ENCODE measurements at regions not wholly inside any gene's neighbourhood (a gene's known extent, or its start where the extent isn't known, plus 50 kb on each side); places are given as distances from the start of the nearest gene placed in this dataset.
A peak's percentile ranks its signal among the peaks of the same experiment; 100 is the strongest.

GRCh38 chr2:187842978-187843847 lies 289.0 kb upstream of the TFPI start:
- H3K9me3 ChIP-seq (ENCODE audit: control insufficient read depth in 4 of 4, low read length in 3 of 4) = no peaks in the 10 kb centered on the region
- H3K27ac ChIP-seq (ENCODE audit: low read depth in 1 of 2, low read length in 2 of 2) = no peak overlapping the region
- no peak for TF ChIP-seq HNF4A (conservative IDR thresholded peaks at IDR 0.05)
- no peak for TF ChIP-seq FOXA1 (IDR thresholded peaks at IDR 0.05)
- TF ChIP-seq RAD21 (IDR thresholded peaks at IDR 0.05) = peak; percentile 85 to 86
- no peak for TF ChIP-seq EGR1 (IDR thresholded peaks at IDR 0.05; ENCODE audit: low read depth in 2 of 2)
- TF ChIP-seq, protein P1, sequence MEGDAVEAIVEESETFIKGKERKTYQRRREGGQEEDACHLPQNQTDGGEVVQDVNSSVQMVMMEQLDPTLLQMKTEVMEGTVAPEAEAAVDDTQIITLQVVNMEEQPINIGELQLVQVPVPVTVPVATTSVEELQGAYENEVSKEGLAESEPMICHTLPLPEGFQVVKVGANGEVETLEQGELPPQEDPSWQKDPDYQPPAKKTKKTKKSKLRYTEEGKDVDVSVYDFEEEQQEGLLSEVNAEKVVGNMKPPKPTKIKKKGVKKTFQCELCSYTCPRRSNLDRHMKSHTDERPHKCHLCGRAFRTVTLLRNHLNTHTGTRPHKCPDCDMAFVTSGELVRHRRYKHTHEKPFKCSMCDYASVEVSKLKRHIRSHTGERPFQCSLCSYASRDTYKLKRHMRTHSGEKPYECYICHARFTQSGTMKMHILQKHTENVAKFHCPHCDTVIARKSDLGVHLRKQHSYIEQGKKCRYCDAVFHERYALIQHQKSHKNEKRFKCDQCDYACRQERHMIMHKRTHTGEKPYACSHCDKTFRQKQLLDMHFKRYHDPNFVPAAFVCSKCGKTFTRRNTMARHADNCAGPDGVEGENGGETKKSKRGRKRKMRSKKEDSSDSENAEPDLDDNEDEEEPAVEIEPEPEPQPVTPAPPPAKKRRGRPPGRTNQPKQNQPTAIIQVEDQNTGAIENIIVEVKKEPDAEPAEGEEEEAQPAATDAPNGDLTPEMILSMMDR (IDR thresholded peaks at IDR 0.05; ENCODE audit: low read depth, low read length, missing input control) = peak; percentile 58
- TF ChIP-seq, protein P2, sequence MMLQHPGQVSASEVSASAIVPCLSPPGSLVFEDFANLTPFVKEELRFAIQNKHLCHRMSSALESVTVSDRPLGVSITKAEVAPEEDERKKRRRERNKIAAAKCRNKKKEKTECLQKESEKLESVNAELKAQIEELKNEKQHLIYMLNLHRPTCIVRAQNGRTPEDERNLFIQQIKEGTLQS (IDR thresholded peaks at IDR 0.05) = no peak
- no peaks in the 10 kb centered on the region for H3K27me3 ChIP-seq (ENCODE audit: control insufficient read depth in 4 of 4, insufficient read depth in 4 of 4, low read length in 3 of 4)
- no peak for DNase-seq (ENCODE audit: low spot score)
- 46% methylated on average over 8 of the region's 8 CpGs for WGBS
- peaks cover 0 to 20% (median 17%) of the 10 kb centered on the region in 4 donors for H3K4me1 ChIP-seq (ENCODE audit: control insufficient read depth in 4 of 4, insufficient read depth in 4 of 4, low read length in 3 of 4)
- no peak overlapping the region for H3K4me3 ChIP-seq (ENCODE audit: low read depth in 1 of 3, low read length in 3 of 3)
- no peak overlapping the region for H3K9ac ChIP-seq (ENCODE audit: low read depth in 1 of 2, low read length in 2 of 2)
- H3K36me3 ChIP-seq (ENCODE audit: control insufficient read depth in 4 of 4, insufficient read depth in 3 of 4, low read depth in 1 of 4, low read length in 3 of 4) = no peaks in the 10 kb centered on the region

- H3K4me3 ChIP-seq (ENCODE audit: low read depth in 1 of 3, low read length in 3 of 3) = no peak overlapping the region
- H3K36me3 ChIP-seq (ENCODE audit: control insufficient read depth in 4 of 4, insufficient read depth in 3 of 4, low read depth in 1 of 4, low read length in 3 of 4) = no peaks in the 10 kb centered on the region
- no peak for DNase-seq (ENCODE audit: low spot score)
- H3K27me3 ChIP-seq (ENCODE audit: control insufficient read depth in 4 of 4, insufficient read depth in 4 of 4, low read length in 3 of 4) = no peaks in the 10 kb centered on the region
- no peaks in the 10 kb centered on the region for H3K9me3 ChIP-seq (ENCODE audit: control insufficient read depth in 4 of 4, low read length in 3 of 4)
- TF ChIP-seq TAF1 (conservative IDR thresholded peaks at IDR 0.05) (no peak), HNF4G (IDR thresholded peaks at IDR 0.05) (peak; percentile 75), HNF4A (conservative IDR thresholded peaks at IDR 0.05) (peak; percentile 92 to 93), SP1 (IDR thresholded peaks at IDR 0.05) (peak; percentile 84), FOXA1 (IDR thresholded peaks at IDR 0.05) (no peak), NR2F2 (IDR thresholded peaks at IDR 0.05) (no peak), EGR1 (IDR thresholded peaks at IDR 0.05; ENCODE audit: low read depth in 2 of 2) (no peak), MAX (IDR thresholded peaks at IDR 0.05) (peak; percentile 49), RAD21 (IDR thresholded peaks at IDR 0.05) (peak; percentile 53), JUND (IDR thresholded peaks at IDR 0.05) (peak; percentile 73 to 86), GABPA (IDR thresholded peaks at IDR 0.05 in 1 of 2, conservative IDR thresholded peaks at IDR 0.05 in 1 of 2) (no peak), RXRA (IDR thresholded peaks at IDR 0.05) (peak; percentile 49 to 77), YY1 (IDR thresholded peaks at IDR 0.05) (peak; percentile 91), FOXA2 (IDR thresholded peaks at IDR 0.05) (peak; percentile 65)
- TF ChIP-seq, protein P3, sequence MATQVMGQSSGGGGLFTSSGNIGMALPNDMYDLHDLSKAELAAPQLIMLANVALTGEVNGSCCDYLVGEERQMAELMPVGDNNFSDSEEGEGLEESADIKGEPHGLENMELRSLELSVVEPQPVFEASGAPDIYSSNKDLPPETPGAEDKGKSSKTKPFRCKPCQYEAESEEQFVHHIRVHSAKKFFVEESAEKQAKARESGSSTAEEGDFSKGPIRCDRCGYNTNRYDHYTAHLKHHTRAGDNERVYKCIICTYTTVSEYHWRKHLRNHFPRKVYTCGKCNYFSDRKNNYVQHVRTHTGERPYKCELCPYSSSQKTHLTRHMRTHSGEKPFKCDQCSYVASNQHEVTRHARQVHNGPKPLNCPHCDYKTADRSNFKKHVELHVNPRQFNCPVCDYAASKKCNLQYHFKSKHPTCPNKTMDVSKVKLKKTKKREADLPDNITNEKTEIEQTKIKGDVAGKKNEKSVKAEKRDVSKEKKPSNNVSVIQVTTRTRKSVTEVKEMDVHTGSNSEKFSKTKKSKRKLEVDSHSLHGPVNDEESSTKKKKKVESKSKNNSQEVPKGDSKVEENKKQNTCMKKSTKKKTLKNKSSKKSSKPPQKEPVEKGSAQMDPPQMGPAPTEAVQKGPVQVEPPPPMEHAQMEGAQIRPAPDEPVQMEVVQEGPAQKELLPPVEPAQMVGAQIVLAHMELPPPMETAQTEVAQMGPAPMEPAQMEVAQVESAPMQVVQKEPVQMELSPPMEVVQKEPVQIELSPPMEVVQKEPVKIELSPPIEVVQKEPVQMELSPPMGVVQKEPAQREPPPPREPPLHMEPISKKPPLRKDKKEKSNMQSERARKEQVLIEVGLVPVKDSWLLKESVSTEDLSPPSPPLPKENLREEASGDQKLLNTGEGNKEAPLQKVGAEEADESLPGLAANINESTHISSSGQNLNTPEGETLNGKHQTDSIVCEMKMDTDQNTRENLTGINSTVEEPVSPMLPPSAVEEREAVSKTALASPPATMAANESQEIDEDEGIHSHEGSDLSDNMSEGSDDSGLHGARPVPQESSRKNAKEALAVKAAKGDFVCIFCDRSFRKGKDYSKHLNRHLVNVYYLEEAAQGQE (IDR thresholded peaks at IDR 0.05) = peak; percentile 43
- TF ChIP-seq, protein P1 (IDR thresholded peaks at IDR 0.05; ENCODE audit: low read depth, low read length, missing input control) = no peak
- TF ChIP-seq, protein P2 (IDR thresholded peaks at IDR 0.05) = peak; percentile 32
- TF ChIP-seq, protein P4, sequence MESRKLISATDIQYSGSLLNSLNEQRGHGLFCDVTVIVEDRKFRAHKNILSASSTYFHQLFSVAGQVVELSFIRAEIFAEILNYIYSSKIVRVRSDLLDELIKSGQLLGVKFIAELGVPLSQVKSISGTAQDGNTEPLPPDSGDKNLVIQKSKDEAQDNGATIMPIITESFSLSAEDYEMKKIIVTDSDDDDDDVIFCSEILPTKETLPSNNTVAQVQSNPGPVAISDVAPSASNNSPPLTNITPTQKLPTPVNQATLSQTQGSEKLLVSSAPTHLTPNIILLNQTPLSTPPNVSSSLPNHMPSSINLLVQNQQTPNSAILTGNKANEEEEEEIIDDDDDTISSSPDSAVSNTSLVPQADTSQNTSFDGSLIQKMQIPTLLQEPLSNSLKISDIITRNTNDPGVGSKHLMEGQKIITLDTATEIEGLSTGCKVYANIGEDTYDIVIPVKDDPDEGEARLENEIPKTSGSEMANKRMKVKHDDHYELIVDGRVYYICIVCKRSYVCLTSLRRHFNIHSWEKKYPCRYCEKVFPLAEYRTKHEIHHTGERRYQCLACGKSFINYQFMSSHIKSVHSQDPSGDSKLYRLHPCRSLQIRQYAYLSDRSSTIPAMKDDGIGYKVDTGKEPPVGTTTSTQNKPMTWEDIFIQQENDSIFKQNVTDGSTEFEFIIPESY (IDR thresholded peaks at IDR 0.05) = peak; percentile 60
- H3K27ac ChIP-seq (ENCODE audit: low read depth in 1 of 2, low read length in 2 of 2) = peak overlapping the region; percentile 4 to 10
- 16% methylated on average over 1 of the region's 1 CpG for WGBS
- no peak overlapping the region for H3K9ac ChIP-seq (ENCODE audit: low read depth in 1 of 2, low read length in 2 of 2)
- H3K4me1 ChIP-seq (ENCODE audit: control insufficient read depth in 4 of 4, insufficient read depth in 4 of 4, low read length in 3 of 4) = peaks cover 0 to 31% (median 21%) of the 10 kb centered on the region in 4 donors
Measured at GRCh38 chr2:187847245-187848208, 293.3 kb upstream of the TFPI start.

All from liver (tissue), 8 donors.